ENCODE measurements at regions not wholly inside any gene's neighbourhood (a gene's known extent, or its start where the extent isn't known, plus 50 kb on each side); places are given as distances from the start of the nearest gene placed in this dataset.
A peak's percentile ranks its signal among the peaks of the same experiment; 100 is the strongest.
"Not testable (repeated sequence)": the region's sequence is repeated elsewhere in the genome, so short reads cannot be mapped to it uniquely, and the experiment has no call there.

- no peak for DNase-seq (ENCODE audit: low read depth)
These were observed 481.9 kb downstream of the C6orf118 start for GRCh38 chr6:164827537-164827936.

GRCh38 chr6:164826831-164827468, 482.5 kb downstream of the C6orf118 start:
- peak; percentile 10 for DNase-seq (ENCODE audit: low read depth)

GRCh38 chr6:164825386-164825785, 484.0 kb downstream of the C6orf118 start:
- peak; percentile 20 for DNase-seq (ENCODE audit: low read depth)

GRCh38 chr6:164817662-164818061, 491.7 kb downstream of the C6orf118 start:
- no peak for DNase-seq (ENCODE audit: low read depth)

- DNase-seq (ENCODE audit: low read depth) = no peak
These were observed 496.7 kb downstream of the C6orf118 start for GRCh38 chr6:164812706-164813105.

GRCh38 chr6:164807125-164807524, 502.3 kb downstream of the C6orf118 start:
- DNase-seq (ENCODE audit: low read depth) = no peak

GRCh38 chr6:164795056-164795815, 514.2 kb downstream of the C6orf118 start:
- no peak for DNase-seq (ENCODE audit: low read depth)

GRCh38 chr6:164792666-164793065, 516.7 kb downstream of the C6orf118 start:
- no peak for DNase-seq (ENCODE audit: low read depth)

GRCh38 chr6:164791498-164791897, 517.9 kb downstream of the C6orf118 start:
- no peak for DNase-seq (ENCODE audit: low read depth)

- peak; percentile 19 for DNase-seq (ENCODE audit: low read depth)
These were observed 545.6 kb downstream of the C6orf118 start for GRCh38 chr6:164763788-164764187.

GRCh38 chr6:164757451-164757850, 552.0 kb downstream of the C6orf118 start:
- DNase-seq (ENCODE audit: low read depth) = no peak

GRCh38 chr6:164756723-164757122, 552.7 kb downstream of the C6orf118 start:
- DNase-seq (ENCODE audit: low read depth) = no peak

- peak; percentile 18 for DNase-seq (ENCODE audit: low read depth)
These were observed 553.3 kb downstream of the C6orf118 start for GRCh38 chr6:164756142-164756541.

- peak; percentile 84 for DNase-seq (ENCODE audit: low read depth)
These were observed 555.9 kb downstream of the C6orf118 start for GRCh38 chr6:164753517-164753916.

- DNase-seq (ENCODE audit: low read depth) = no peak
These were observed 558.0 kb downstream of the C6orf118 start for GRCh38 chr6:164751395-164751794.

GRCh38 chr6:164750128-164750527, 559.3 kb downstream of the C6orf118 start:
- DNase-seq (ENCODE audit: low read depth) = no peak

- DNase-seq (ENCODE audit: low read depth) = peak; percentile 64
These were observed 560.0 kb downstream of the C6orf118 start for GRCh38 chr6:164749221-164750064.

- DNase-seq (ENCODE audit: low read depth) = no peak
These were observed 565.1 kb downstream of the C6orf118 start for GRCh38 chr6:164744301-164744700.

- no peak for DNase-seq (ENCODE audit: low read depth)
These were observed 567.4 kb downstream of the C6orf118 start for GRCh38 chr6:164741938-164742451.

- DNase-seq (ENCODE audit: low read depth) = not testable (repeated sequence)
These were observed 573.3 kb downstream of the C6orf118 start for GRCh38 chr6:164736090-164736489.

GRCh38 chr6:164731539-164731938, 577.9 kb downstream of the C6orf118 start:
- DNase-seq (ENCODE audit: low read depth) = no peak

- no peak for DNase-seq (ENCODE audit: low read depth)
These were observed 587.9 kb downstream of the C6orf118 start for GRCh38 chr6:164721460-164721859.

Data from renal cortical epithelial cell (primary cell).